DMS 273 (cell line): ENCODE measurements at regions not wholly inside any gene's neighbourhood (a gene's known extent, or its start where the extent isn't known, plus 50 kb on each side); places are given as distances from the start of the nearest gene placed in this dataset.

ENCODE experiments used
- DNase-seq: peaks from one replicate; lab custom pipeline; 2025; ENCODE audit not compliant: unreplicated experiment; lab: John Stamatoyannopoulos, UW

- DNase-seq = no peak
Observed at GRCh38 chr14:97180304-97181200, 383.4 kb downstream of the VRK1 start.

- peak; percentile 24 for DNase-seq
Observed at GRCh38 chr14:97185186-97185585, 388.0 kb downstream of the VRK1 start.

- DNase-seq = no peak
Observed at GRCh38 chr14:97187916-97188315, 390.7 kb downstream of the VRK1 start.

- DNase-seq = no peak
Observed at GRCh38 chr14:97196336-97196735, 399.2 kb downstream of the VRK1 start.

GRCh38 chr14:97198813-97199212, 401.6 kb downstream of the VRK1 start:
- no peak for DNase-seq

GRCh38 chr14:97200245-97200644, 403.1 kb downstream of the VRK1 start:
- no peak for DNase-seq

GRCh38 chr14:97206916-97207315, 409.7 kb downstream of the VRK1 start:
- DNase-seq = no peak

- no peak for DNase-seq
Observed at GRCh38 chr14:97210202-97210601, 413.0 kb downstream of the VRK1 start.

GRCh38 chr14:97212399-97212798, 415.2 kb downstream of the VRK1 start:
- DNase-seq = no peak

- DNase-seq = no peak
Observed at GRCh38 chr14:97213720-97214119, 416.5 kb downstream of the VRK1 start.

- no peak for DNase-seq
Observed at GRCh38 chr14:97215263-97215969, 418.2 kb downstream of the VRK1 start.

- no peak for DNase-seq
Observed at GRCh38 chr14:97217111-97217885, 420.1 kb downstream of the VRK1 start.

GRCh38 chr14:97218274-97218673, 421.1 kb downstream of the VRK1 start:
- DNase-seq = no peak

GRCh38 chr14:97218691-97219430, 421.7 kb downstream of the VRK1 start:
- peak; percentile 36 for DNase-seq

GRCh38 chr14:97219431-97220017, 422.3 kb downstream of the VRK1 start:
- DNase-seq = no peak

- DNase-seq = no peak
Observed at GRCh38 chr14:97221572-97222285, 424.5 kb downstream of the VRK1 start.

- no peak for DNase-seq
Observed at GRCh38 chr14:97224016-97224415, 426.8 kb downstream of the VRK1 start.

- no peak for DNase-seq
Observed at GRCh38 chr14:97230051-97230450, 432.9 kb downstream of the VRK1 start.

- DNase-seq = no peak
Observed at GRCh38 chr14:97233319-97233985, 436.3 kb downstream of the VRK1 start.
